ENCODE measurements at regions not wholly inside any gene's neighbourhood (a gene's known extent, or its start where the extent isn't known, plus 50 kb on each side); places are given as distances from the start of the nearest gene placed in this dataset.

- DNase-seq (ENCODE audit: low spot score) = no peak
Measured at GRCh38 chr3:43794776-43795175, 104.0 kb downstream of the ABHD5 start.

GRCh38 chr3:43795491-43795890 lies 104.8 kb downstream of the ABHD5 start:
- in situ Hi-C loops (cut with MboI; ENCODE audit: low sequenced_read_pairs, unreplicated experiment) = no loop called here
- DNase-seq (ENCODE audit: low spot score) = no peak
- no peak for TF ChIP-seq CTCF (IDR thresholded peaks at IDR 0.05; ENCODE audit: borderline replicate concordance, control extremely low read depth, extremely low read depth, insufficient read depth, missing control alignments)

More at GRCh38 chr3:43794776-43795175, 104.0 kb downstream of the ABHD5 start:
- TF ChIP-seq CTCF (IDR thresholded peaks at IDR 0.05; ENCODE audit: borderline replicate concordance, control extremely low read depth, extremely low read depth, insufficient read depth, missing control alignments) = no peak
- in situ Hi-C loops (cut with MboI; ENCODE audit: low sequenced_read_pairs, unreplicated experiment) = no loop called here

GRCh38 chr3:43796041-43796596 lies 105.4 kb downstream of the ABHD5 start:
- TF ChIP-seq CTCF (IDR thresholded peaks at IDR 0.05; ENCODE audit: borderline replicate concordance, control extremely low read depth, extremely low read depth, insufficient read depth, missing control alignments) = no peak
- in situ Hi-C loops (cut with MboI; ENCODE audit: low sequenced_read_pairs, unreplicated experiment) = no loop called here
- no peak for DNase-seq (ENCODE audit: low spot score)

- no peak for TF ChIP-seq CTCF (IDR thresholded peaks at IDR 0.05; ENCODE audit: borderline replicate concordance, control extremely low read depth, extremely low read depth, insufficient read depth, missing control alignments)
- no peak for DNase-seq (ENCODE audit: low spot score)
- in situ Hi-C loops (cut with MboI; ENCODE audit: low sequenced_read_pairs, unreplicated experiment) = no loop called here
Measured at GRCh38 chr3:43797794-43798193, 107.1 kb downstream of the ABHD5 start.

- no peak for TF ChIP-seq CTCF (IDR thresholded peaks at IDR 0.05; ENCODE audit: borderline replicate concordance, control extremely low read depth, extremely low read depth, insufficient read depth, missing control alignments)
- DNase-seq (ENCODE audit: low spot score) = no peak
- in situ Hi-C loops (cut with MboI; ENCODE audit: low sequenced_read_pairs, unreplicated experiment) = no loop called here
Measured at GRCh38 chr3:43810797-43811196, 120.1 kb downstream of the ABHD5 start.

GRCh38 chr3:43814461-43814860 lies 123.7 kb downstream of the ABHD5 start:
- DNase-seq (ENCODE audit: low spot score) = no peak
- TF ChIP-seq CTCF (IDR thresholded peaks at IDR 0.05; ENCODE audit: borderline replicate concordance, control extremely low read depth, extremely low read depth, insufficient read depth, missing control alignments) = no peak
- in situ Hi-C loops (cut with MboI; ENCODE audit: low sequenced_read_pairs, unreplicated experiment) = no loop called here
